Mesenteric fat pad (tissue), 1 donor: ENCODE measurements at regions not wholly inside any gene's neighbourhood (a gene's known extent, or its start where the extent isn't known, plus 50 kb on each side); places are given as distances from the start of the nearest gene placed in this dataset.
"Not testable (repeated sequence)": the region's sequence is repeated elsewhere in the genome, so short reads cannot be mapped to it uniquely, and the experiment has no call there.

Experiments
- DNase-seq: peaks from one replicate; pipeline ENCODE4 v3.0.0-alpha.2; 2020; ENCODE audit warnings: low spot score
- donor health status: DM: yes; HTN: yes; CAD: no.

- no peak for DNase-seq
These were observed 70.8 kb upstream of the CASZ1 start for GRCh38 chr1:10867138-10867721.

- DNase-seq, result no peak
These were observed 71.6 kb upstream of the CASZ1 start for GRCh38 chr1:10867914-10868598.

DNA sequence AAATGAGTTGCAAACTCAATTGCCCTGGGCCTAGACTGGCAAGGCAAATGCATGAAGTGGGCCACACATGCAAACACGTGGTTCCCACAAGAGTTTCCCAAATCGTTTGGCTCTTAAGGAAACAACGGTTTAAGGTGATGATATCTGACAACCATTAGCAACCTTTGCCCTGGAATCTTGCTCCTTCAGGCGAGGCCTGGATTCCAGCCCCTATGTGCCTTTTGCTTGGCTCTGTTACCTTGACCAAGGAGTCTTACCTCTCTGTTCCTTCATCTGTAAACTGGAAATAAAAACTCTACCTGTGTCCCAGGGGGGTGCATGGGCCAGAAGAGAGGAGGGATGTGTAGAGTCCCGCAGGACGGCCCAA is 72.1 kb upstream of the CASZ1 start:
- DNase-seq, result no peak

DNA sequence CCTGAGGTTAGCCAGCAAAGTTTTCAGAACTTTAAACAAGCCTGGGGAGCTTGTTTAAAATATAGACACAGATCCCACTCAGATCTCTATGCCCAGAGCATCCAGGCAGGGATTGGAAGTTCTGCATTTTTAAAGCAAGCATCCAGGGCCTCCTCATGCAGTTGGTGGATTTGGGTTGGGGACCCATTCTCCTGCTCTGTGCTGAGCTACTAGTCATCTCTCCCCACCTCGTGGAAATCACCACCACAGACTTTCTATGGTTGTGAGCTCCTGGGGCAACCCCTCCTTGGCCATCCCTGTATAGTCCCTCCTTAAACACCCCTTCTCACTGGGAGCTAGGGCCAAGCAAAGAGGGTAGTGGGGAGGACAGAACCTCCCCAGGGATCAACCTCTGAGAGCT is 73.5 kb upstream of the CASZ1 start:
- no peak for DNase-seq

GRCh38 chr1:10870493-10871096 is 74.1 kb upstream of the CASZ1 start:
- no peak for DNase-seq

- no peak for DNase-seq
These were observed 76.7 kb upstream of the CASZ1 start for GRCh38 chr1:10873189-10873588.

DNA sequence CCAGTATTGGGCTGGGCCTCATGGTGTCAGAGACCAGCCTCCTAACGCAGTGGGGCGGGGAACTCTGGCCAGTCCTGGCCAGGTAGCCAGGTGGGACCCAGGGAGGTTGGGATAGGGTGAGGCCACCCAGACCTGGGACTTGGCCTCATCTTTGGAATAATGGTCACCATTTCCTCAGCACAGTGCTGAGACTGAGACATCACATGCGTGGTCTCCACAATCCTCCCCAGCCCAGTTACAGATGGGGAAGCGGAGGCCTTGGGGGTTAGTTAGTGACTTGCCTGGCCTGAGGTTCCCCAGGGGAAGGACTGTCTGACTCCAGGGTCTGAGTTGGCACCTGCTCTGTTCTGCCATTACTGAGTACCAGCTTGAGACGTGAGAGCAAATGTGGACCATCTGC is 77.9 kb upstream of the CASZ1 start:
- DNase-seq, result no peak

DNA sequence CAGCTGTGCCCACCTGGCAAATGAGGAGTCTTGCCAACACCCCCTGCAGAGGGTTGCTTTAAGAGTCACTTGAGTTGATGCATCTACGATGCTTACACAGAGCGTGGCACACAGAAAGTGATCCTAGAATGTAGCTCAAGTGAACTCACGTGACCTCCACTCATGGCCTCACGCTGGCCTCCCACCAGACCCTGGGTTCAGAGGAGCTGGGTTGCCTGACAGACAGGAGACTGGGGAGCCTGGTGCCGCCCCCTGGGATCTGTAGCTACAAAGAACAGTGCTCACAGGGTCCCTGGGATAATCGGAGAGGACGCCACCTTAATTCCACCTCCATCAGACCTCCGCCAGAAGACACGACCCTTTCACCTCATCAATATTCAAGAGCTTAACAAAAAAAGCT is 81.4 kb upstream of the CASZ1 start:
- no peak for DNase-seq

DNA sequence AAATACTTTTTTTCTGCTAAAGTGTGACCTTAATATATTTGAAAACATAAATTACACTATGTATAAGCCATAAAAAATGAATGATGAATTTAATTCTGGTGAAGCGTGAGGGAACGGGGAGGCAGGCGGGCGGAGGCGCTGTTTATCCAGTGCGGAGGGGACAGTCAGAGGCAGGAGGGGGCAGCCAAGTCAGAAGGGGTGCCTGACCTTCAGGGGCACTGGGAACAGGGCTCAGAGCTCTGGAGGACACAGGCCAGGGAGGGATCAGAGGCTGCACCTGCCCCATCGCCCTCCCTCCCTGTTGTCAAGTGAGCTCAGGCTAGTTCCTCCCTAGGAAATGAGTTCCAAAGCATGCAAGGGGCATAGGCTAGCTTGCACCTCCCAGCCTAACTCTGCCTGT is 82.0 kb upstream of the CASZ1 start:
- no peak for DNase-seq

DNA sequence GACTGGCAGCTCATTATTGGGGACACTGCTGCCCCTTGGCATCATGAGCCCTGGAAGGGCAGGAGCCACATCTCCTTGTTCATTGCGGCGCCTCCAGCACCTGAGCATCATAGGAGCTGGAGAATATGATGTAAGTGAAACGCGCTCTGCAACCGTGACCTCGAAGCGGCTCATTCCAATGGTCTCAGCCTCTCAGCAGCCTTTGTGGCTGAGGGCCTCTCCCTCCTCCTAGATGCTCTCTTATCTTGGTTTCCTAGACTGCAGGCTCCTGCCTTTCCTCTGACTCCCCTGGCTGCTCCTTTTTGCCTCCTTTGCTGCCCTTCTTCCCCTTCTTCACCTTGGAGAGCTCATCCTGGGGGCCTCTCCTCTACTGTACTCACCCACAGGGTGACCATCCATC is 83.6 kb upstream of the CASZ1 start:
- DNase-seq, result no peak

- no peak for DNase-seq
These were observed 84.6 kb upstream of the CASZ1 start for GRCh38 chr1:10881046-10881445.

DNA sequence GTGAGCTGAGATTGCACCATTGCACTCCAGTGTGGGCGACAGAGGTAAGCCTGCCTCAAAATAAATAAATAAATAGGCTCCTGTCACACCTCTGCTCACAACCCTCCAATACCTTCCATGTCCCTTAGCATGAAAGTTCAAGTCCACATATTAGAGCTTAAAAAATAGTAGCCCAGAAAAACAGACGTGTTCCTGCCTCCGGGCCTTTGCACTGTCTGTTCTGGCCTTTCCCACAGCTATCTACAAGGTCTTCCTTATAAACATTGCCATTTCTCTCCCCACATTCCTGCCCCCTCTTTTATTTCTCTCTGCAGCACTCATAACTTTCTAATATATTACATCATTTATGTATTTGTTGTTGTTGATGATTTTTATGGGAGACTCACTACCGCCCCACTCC is 85.6 kb upstream of the CASZ1 start:
- no peak for DNase-seq

DNA sequence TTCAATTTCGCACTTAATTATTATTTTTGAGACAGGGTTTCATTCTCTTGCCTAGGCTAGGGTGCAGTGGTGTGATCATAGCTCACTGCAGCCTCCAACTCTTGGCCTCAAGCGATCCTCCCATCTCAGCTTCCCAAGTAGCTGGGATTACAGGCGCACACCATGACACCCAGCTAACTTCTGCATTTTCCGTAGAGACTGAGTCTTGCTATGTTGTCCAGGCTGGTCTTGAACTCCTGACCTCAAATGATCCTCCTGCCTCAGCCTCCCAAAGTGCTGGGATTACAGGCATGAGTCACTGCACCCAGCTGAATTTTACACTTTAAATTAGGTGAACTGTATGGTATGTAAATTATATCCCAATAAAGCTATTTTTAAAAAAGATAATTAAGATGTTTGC is 90.6 kb upstream of the CASZ1 start:
- DNase-seq, result not testable (repeated sequence)

GRCh38 chr1:10888291-10888690 is 91.8 kb upstream of the CASZ1 start:
- DNase-seq, result no peak

DNA sequence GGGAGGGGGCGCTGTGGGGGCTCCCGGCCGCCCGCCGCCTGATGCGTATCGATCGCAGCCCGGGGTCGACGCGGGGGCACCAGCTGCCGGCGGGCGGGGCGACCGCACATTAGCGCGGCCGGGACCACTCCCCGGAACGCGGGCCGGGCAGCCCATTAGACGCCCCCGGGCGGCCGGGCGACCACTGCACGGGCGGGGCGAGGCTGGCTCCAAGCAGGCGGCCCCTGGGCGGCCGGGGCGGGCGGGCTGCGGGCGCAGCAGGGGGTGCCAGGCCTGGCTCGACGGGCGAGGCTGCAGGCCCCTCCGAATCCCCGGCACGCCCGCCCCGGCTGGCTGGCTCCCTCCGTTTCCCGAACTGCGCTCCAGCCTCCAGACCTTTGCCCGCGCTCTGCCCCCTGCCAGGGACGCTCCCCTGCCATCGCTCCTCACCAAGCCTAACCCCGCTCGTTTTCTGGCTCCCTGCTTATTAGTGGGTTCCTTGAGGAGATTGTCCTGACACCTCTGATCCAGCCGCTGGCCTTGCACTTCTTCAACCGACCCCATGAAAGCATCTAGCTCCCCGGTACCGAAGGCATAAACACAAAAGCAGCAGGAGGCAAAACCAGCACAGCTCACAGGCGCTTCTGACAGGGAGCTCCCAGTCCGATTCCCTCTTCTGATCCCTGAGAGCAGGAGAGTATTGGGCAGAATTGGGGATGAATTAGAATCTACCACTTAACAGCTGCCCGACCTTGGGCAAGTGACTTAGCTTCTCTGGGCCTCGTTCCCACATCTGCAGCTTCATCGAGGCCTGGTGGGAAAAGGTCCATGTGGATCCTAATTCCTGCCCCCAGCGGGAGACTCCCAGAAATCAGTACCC is 92.6 kb upstream of the CASZ1 start:
- DNase-seq, result no peak

DNA sequence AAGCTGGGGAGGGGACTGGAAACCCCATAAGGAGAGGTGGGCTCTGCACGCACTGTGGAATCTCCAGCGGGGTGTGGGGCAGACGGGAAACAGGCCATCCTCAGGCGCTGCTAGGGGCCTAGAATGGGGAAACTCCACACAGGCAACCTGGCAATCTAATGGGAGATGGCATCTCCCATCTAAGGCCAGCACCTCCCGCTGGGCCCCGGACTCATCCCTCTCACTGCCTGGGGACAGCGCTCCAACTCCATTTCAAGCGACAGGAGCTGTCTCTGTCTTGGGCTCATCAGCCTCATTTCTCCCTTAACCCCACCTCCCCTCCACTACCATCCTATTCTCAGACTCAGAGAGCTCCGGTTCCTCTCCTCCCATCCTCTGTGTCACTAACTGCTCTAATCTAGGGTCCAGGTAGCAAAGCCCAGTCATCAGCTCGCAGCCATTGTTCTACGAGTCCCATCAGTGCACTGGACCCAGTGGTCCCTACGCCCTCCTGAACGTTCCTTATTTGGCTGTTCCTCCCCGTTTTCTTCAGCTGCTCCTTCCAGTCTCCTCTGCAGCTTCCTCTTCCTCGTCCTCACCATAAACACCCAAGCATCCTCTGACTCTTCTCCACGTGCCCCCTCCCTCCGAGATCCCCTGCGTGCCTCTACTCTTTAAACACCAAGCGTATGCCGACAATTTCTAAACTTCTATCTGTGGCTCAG is 93.4 kb upstream of the CASZ1 start:
- DNase-seq, result no peak

DNA sequence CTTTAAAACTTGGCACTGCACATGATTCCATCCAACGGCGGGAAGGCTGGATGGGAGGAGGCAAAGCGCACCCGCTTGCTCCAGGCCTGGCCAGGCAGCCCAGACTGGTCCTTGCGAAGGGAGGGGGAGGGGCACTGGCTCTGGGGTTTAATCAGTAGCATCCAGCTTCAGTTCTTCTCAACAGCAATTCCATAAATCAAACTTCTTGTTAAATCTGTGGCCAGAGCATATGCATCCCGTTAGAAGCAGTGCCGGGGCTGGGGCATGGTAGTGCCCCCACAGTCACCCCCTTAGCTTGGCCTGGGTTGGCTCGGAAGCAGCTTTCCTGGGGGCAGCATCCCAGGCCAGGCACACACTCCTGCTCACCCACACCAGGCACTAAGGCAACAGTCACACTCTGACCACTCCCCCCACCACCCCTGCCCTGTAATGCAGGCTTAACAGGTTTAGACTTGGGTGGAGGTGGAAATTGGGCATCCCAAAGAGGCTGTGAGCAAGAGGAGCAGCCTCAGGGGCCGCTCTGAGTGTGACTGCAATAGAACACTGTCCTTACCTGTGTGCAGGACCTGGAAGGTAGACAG is 94.1 kb upstream of the CASZ1 start:
- no peak for DNase-seq

- DNase-seq, result no peak
These were observed 94.6 kb upstream of the CASZ1 start for GRCh38 chr1:10891091-10891490.

DNA sequence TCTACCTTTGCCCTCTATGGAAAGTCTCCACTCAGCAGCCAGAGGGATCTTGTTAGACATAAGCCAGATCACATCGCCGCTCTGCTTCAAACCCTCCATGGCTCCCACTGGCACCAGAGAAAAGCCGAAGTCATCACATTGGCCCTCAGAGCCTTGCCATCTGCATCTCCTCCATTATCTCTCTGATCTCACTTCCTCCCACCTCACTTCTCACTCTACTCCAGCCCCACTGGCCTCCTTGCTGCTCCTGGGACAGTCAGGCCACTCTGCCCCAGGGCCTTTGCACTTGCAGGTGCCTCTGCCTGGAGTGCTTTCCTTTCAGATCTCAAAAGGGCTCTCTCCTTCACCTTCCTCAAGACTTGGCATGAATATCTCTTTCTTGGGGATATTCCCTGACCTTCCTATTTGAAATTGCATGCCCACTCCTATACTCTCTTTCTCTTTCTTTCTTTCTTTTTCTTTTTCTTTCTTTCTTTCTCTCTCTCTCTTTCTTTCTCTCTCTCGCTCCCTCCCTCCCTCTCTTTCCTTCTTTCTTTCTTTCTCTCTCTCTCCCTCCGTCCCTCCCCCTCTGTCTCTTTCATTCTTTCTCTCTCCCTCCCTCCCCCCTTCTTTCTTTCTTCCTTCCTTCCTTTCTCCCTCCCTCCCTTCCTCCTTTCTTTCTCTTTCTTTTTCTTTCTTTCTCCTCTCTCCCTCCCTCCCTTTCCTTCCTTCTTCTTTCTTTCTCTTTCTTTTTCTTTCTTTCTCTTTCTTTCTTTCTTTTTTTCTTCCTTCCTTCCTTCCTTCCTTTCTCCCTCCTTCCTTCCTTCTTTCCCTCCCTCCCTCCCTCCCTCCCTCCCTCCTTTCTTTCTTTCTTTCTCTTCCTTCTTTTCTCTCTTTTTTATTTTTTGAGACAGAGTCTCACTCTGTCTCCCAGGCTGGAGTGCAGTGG is 96.0 kb upstream of the CASZ1 start:
- DNase-seq, result no peak

DNA sequence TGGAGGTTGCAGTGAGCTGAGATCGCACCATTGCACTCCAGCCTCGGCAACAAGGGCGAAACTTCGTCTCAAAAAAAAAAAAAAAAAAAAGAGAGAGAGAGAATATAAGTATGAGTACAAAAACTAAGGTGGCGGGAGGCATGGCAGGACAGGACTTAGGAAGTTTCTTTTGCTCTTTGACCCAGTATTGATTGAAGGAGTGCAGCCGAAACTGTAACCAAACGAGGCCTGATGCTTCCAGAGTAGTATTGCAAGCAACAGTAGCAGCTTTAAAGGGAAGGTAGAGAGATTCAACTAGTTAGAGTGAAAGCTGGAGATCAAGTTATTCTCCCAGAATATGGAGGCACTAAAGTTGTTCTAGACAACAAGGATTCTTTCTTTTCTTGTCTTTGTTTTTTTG is 99.2 kb upstream of the CASZ1 start:
- DNase-seq, result no peak
